ENCODE measurements at regions not wholly inside any gene's neighbourhood (a gene's known extent, or its start where the extent isn't known, plus 50 kb on each side); places are given as distances from the start of the nearest gene placed in this dataset.
A peak's percentile ranks its signal among the peaks of the same experiment; 100 is the strongest.

- intact Hi-C loops (cut with DNase I): no loop called here
- Histone ChIP-seq H3K4me3 (ENCODE audit: low read length) (no peak overlapping the region), H3K4me1 (ENCODE audit: control insufficient read depth, insufficient read depth, low read length) (no peaks in the 10 kb centered on the region), H3K27me3 (ENCODE audit: control insufficient read depth, insufficient read depth) (no peaks in the 10 kb centered on the region), H3K9me3 (ENCODE audit: control insufficient read depth, low read length) (no peaks in the 10 kb centered on the region), H3K27ac (ENCODE audit: low read length) (no peak overlapping the region)
- 84% methylated on average over 4 of the region's 4 CpGs for WGBS
- ATAC-seq (no peak), DNase-seq (no peak)
Measured at GRCh38 chr13:21895779-21896178, 224.9 kb downstream of the FGF9 start.

- H3K27me3 ChIP-seq (ENCODE audit: control insufficient read depth, insufficient read depth): no peaks in the 10 kb centered on the region
- no peak overlapping the region for H3K4me3 ChIP-seq (ENCODE audit: low read length)
- DNase-seq (peak in 1 of 3 donors; percentile 55), ATAC-seq (peak in 1 of 2 donors; percentile 68)
- WGBS: 22% methylated on average over 6 of the region's 6 CpGs
- H3K27ac ChIP-seq (ENCODE audit: low read length): no peak overlapping the region
- no peaks in the 10 kb centered on the region for H3K4me1 ChIP-seq (ENCODE audit: control insufficient read depth, insufficient read depth, low read length)
- intact Hi-C loops (cut with DNase I): no loop called here
- H3K9me3 ChIP-seq (ENCODE audit: control insufficient read depth, low read length): no peaks in the 10 kb centered on the region
Measured at GRCh38 chr13:21897161-21897560, 226.3 kb downstream of the FGF9 start.

- DNase-seq (no peak), ATAC-seq (no peak)
- WGBS: 77% methylated on average over 4 of the region's 4 CpGs
- Histone ChIP-seq H3K9me3 (ENCODE audit: control insufficient read depth, low read length) (no peaks in the 10 kb centered on the region), H3K27ac (ENCODE audit: low read length) (no peak overlapping the region), H3K4me3 (ENCODE audit: low read length) (no peak overlapping the region), H3K27me3 (ENCODE audit: control insufficient read depth, insufficient read depth) (no peaks in the 10 kb centered on the region), H3K4me1 (ENCODE audit: control insufficient read depth, insufficient read depth, low read length) (no peaks in the 10 kb centered on the region)
- intact Hi-C loops (cut with DNase I): no loop called here
Measured at GRCh38 chr13:21898459-21898858, 227.6 kb downstream of the FGF9 start.

GRCh38 chr13:21898945-21899344 lies 228.1 kb downstream of the FGF9 start:
- Histone ChIP-seq H3K27me3 (ENCODE audit: control insufficient read depth, insufficient read depth) (no peaks in the 10 kb centered on the region), H3K9me3 (ENCODE audit: control insufficient read depth, low read length) (no peaks in the 10 kb centered on the region), H3K4me1 (ENCODE audit: control insufficient read depth, insufficient read depth, low read length) (no peaks in the 10 kb centered on the region), H3K4me3 (ENCODE audit: low read length) (no peak overlapping the region), H3K27ac (ENCODE audit: low read length) (no peak overlapping the region)
- ATAC-seq: no peak
- DNase-seq: no peak
- intact Hi-C loops (cut with DNase I): no loop called here
- WGBS: 78% methylated on average over 7 of the region's 7 CpGs

GRCh38 chr13:21901336-21901735 lies 230.5 kb downstream of the FGF9 start:
- peak in 1 of 2 donors; percentile 22 for ATAC-seq
- Histone ChIP-seq H3K4me3 (ENCODE audit: low read length) (no peak overlapping the region), H3K9me3 (ENCODE audit: control insufficient read depth, low read length) (no peaks in the 10 kb centered on the region), H3K4me1 (ENCODE audit: control insufficient read depth, insufficient read depth, low read length) (no peaks in the 10 kb centered on the region), H3K27me3 (ENCODE audit: control insufficient read depth, insufficient read depth) (no peaks in the 10 kb centered on the region), H3K27ac (ENCODE audit: low read length) (no peak overlapping the region)
- intact Hi-C loops (cut with DNase I): no loop called here
- 75% methylated on average over 2 of the region's 2 CpGs for WGBS
- peak in 2 of 3 donors; percentile 61 to 68 for DNase-seq

GRCh38 chr13:21901811-21902708 lies 231.2 kb downstream of the FGF9 start:
- intact Hi-C loops (cut with DNase I): no loop called here
- DNase-seq (peak; percentile 36 to 77 (median 71)), ATAC-seq (peak; percentile 90 to 94)
- 37% methylated on average over 14 of the region's 14 CpGs for WGBS
- no peaks in the 10 kb centered on the region for H3K4me1 ChIP-seq (ENCODE audit: control insufficient read depth, insufficient read depth, low read length)
- H3K4me3 ChIP-seq (ENCODE audit: low read length): no peak overlapping the region
- no peaks in the 10 kb centered on the region for H3K9me3 ChIP-seq (ENCODE audit: control insufficient read depth, low read length)
- no peaks in the 10 kb centered on the region for H3K27me3 ChIP-seq (ENCODE audit: control insufficient read depth, insufficient read depth)
- no peak overlapping the region for H3K27ac ChIP-seq (ENCODE audit: low read length)

GRCh38 chr13:21902709-21903098 lies 231.8 kb downstream of the FGF9 start:
- 52% methylated on average over 8 of the region's 8 CpGs for WGBS
- DNase-seq (no peak), ATAC-seq (no peak)
- H3K9me3 ChIP-seq (ENCODE audit: control insufficient read depth, low read length): no peaks in the 10 kb centered on the region
- no peaks in the 10 kb centered on the region for H3K4me1 ChIP-seq (ENCODE audit: control insufficient read depth, insufficient read depth, low read length)
- H3K27ac ChIP-seq (ENCODE audit: low read length): no peak overlapping the region
- intact Hi-C loops (cut with DNase I): no loop called here
- H3K4me3 ChIP-seq (ENCODE audit: low read length): no peak overlapping the region
- no peaks in the 10 kb centered on the region for H3K27me3 ChIP-seq (ENCODE audit: control insufficient read depth, insufficient read depth)

GRCh38 chr13:21905486-21905885 lies 234.6 kb downstream of the FGF9 start:
- Histone ChIP-seq H3K9me3 (ENCODE audit: control insufficient read depth, low read length) (no peaks in the 10 kb centered on the region), H3K4me1 (ENCODE audit: control insufficient read depth, insufficient read depth, low read length) (no peaks in the 10 kb centered on the region), H3K27me3 (ENCODE audit: control insufficient read depth, insufficient read depth) (no peaks in the 10 kb centered on the region), H3K4me3 (ENCODE audit: low read length) (no peak overlapping the region), H3K27ac (ENCODE audit: low read length) (no peak overlapping the region)
- WGBS: 71% methylated on average over 5 of the region's 5 CpGs
- no peak for ATAC-seq
- DNase-seq: no peak
- intact Hi-C loops (cut with DNase I): no loop called here

- WGBS: 80% methylated on average over 7 of the region's 7 CpGs
- H3K9me3 ChIP-seq (ENCODE audit: control insufficient read depth, low read length): no peaks in the 10 kb centered on the region
Measured at GRCh38 chr13:21909331-21909730, 238.5 kb downstream of the FGF9 start.

GRCh38 chr13:21910546-21910945 lies 239.7 kb downstream of the FGF9 start:
- H3K27me3 ChIP-seq (ENCODE audit: control insufficient read depth, insufficient read depth): no peaks in the 10 kb centered on the region
- H3K9me3 ChIP-seq (ENCODE audit: control insufficient read depth, low read length): no peaks in the 10 kb centered on the region
- no peaks in the 10 kb centered on the region for H3K4me1 ChIP-seq (ENCODE audit: control insufficient read depth, insufficient read depth, low read length)
- H3K4me3 ChIP-seq (ENCODE audit: low read length): no peak overlapping the region
- no peak overlapping the region for H3K27ac ChIP-seq (ENCODE audit: low read length)
- WGBS: 65% methylated on average over 6 of the region's 6 CpGs
- intact Hi-C loops (cut with DNase I): no loop called here
- peak; percentile 46 to 48 for ATAC-seq
- DNase-seq: peak in 1 of 3 donors; percentile 30

More at GRCh38 chr13:21909331-21909730, 238.5 kb downstream of the FGF9 start:
- DNase-seq: no peak
- intact Hi-C loops (cut with DNase I): no loop called here
- no peaks in the 10 kb centered on the region for H3K4me1 ChIP-seq (ENCODE audit: control insufficient read depth, insufficient read depth, low read length)
- no peaks in the 10 kb centered on the region for H3K27me3 ChIP-seq (ENCODE audit: control insufficient read depth, insufficient read depth)
- ATAC-seq: peak in 1 of 2 donors; percentile 27
- H3K27ac ChIP-seq (ENCODE audit: low read length): no peak overlapping the region
- no peak overlapping the region for H3K4me3 ChIP-seq (ENCODE audit: low read length)

GRCh38 chr13:21911646-21912298 lies 240.9 kb downstream of the FGF9 start:
- no peak for DNase-seq
- no peak for ATAC-seq
- intact Hi-C loops (cut with DNase I): no loop called here
- WGBS: 78% methylated on average over 6 of the region's 6 CpGs
- no peak overlapping the region for H3K4me3 ChIP-seq (ENCODE audit: low read length)
- no peak overlapping the region for H3K27ac ChIP-seq (ENCODE audit: low read length)
- H3K27me3 ChIP-seq (ENCODE audit: control insufficient read depth, insufficient read depth): no peaks in the 10 kb centered on the region
- no peaks in the 10 kb centered on the region for H3K9me3 ChIP-seq (ENCODE audit: control insufficient read depth, low read length)
- no peaks in the 10 kb centered on the region for H3K4me1 ChIP-seq (ENCODE audit: control insufficient read depth, insufficient read depth, low read length)

Data from right cardiac atrium (tissue), 5 donors.